ENCODE measurements at regions not wholly inside any gene's neighbourhood (a gene's known extent, or its start where the extent isn't known, plus 50 kb on each side); places are given as distances from the start of the nearest gene placed in this dataset.
"Not testable (repeated sequence)": the region's sequence is repeated elsewhere in the genome, so short reads cannot be mapped to it uniquely, and the experiment has no call there.

DNA sequence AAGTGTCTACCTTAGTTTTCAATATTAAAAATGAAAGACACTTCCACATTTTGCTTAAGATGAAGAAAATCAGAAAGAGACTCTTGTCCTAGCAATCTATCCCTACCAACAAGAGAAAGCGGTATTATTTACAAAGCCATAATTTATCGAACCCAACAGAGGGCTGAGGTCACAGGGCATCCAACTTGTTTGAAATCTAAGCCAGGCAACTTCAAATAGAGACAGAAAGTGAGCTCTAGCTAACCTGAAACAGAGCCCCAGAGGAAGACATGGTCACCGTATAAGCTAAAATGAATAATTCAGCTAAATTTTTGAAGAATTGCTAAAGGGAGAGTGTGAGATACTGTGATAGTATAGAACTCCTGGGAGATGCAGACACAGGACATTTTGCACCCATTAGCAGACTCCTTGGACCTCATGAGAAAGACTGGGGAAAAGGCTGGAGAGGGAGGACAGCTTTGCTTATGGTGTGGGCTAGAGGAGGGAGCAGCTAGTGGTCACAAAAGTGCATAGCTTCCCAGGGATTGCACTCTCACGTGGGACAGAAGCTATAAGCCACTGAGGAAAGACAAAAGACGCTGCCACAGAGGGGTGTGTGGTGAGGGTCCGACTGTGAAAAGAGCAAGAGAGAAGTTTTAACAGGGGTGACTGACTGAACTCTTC is 624.2 kb upstream of the GRIN3A start:
- no peak for DNase-seq
- H3K4me1 ChIP-seq = no peaks in the 10 kb centered on the region
- TF ChIP-seq, protein P1, sequence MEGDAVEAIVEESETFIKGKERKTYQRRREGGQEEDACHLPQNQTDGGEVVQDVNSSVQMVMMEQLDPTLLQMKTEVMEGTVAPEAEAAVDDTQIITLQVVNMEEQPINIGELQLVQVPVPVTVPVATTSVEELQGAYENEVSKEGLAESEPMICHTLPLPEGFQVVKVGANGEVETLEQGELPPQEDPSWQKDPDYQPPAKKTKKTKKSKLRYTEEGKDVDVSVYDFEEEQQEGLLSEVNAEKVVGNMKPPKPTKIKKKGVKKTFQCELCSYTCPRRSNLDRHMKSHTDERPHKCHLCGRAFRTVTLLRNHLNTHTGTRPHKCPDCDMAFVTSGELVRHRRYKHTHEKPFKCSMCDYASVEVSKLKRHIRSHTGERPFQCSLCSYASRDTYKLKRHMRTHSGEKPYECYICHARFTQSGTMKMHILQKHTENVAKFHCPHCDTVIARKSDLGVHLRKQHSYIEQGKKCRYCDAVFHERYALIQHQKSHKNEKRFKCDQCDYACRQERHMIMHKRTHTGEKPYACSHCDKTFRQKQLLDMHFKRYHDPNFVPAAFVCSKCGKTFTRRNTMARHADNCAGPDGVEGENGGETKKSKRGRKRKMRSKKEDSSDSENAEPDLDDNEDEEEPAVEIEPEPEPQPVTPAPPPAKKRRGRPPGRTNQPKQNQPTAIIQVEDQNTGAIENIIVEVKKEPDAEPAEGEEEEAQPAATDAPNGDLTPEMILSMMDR (IDR thresholded peaks at IDR 0.05) = no peak

DNA sequence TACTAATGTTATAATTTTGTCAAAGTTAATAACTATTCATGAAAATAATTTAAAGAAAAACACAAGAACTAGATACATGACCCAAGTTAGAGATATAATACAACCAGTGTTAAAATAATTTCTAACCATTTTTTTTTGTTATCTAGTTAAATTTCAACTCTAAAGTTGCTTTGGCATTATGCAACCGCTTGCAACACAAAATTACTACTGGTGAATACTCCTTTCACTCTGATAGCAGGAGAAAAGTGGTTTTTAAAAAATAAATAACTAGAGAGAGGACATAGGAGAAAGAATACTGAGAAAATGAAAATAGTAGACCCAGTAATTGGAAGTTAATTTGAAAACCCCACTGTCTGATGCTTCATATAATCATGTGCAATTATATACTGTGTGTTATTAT is 622.4 kb upstream of the GRIN3A start:
- Histone ChIP-seq H3K36me3 (no peaks in the 10 kb centered on the region), H3K9me3 (peaks cover 0 to 5% (median 0%) of the 10 kb centered on the region in 3 donors), H3K4me3 (no peak overlapping the region), H3K27ac (no peak overlapping the region), H3K4me1 (no peaks in the 10 kb centered on the region), H3K27me3 (no peaks in the 10 kb centered on the region)
- DNase-seq = no peak
- TF ChIP-seq, protein P1 (IDR thresholded peaks at IDR 0.05) = no peak
- intact Hi-C loops (cut with DNase I; ENCODE audit: low total_unique reads) = no loop called here

More for the DNA sequence above, 624.2 kb upstream of the GRIN3A start:
- H3K27me3 ChIP-seq = no peaks in the 10 kb centered on the region
- H3K27ac ChIP-seq = no peak overlapping the region
- no peak overlapping the region for H3K4me3 ChIP-seq
- intact Hi-C loops (cut with DNase I; ENCODE audit: low total_unique reads) = no loop called here
- no peaks in the 10 kb centered on the region for H3K36me3 ChIP-seq
- no peaks in the 10 kb centered on the region for H3K9me3 ChIP-seq

DNA sequence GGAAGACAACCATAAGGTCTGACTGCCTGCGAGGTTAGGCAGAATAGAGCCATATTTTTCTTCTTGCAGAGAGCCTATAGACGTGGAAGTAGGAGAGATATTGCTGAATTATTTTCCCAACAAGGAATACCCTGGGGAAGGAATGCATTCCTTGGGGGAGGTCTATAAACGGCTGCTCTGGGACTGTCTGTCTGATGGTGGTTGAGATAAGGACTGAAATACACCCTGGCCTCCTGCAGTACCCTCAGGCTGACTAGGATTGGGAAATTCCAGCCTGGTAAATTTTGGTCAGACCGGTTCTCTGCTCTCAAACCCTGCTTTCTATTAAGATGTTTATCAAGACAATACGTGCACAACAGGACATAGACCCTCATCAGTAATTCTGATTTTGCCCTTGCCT is 617.5 kb upstream of the GRIN3A start:
- H3K27me3 ChIP-seq = no peaks in the 10 kb centered on the region
- H3K4me1 ChIP-seq = no peaks in the 10 kb centered on the region
- peaks cover 0 to 6% (median 0%) of the 10 kb centered on the region in 3 donors for H3K9me3 ChIP-seq
- H3K36me3 ChIP-seq = no peaks in the 10 kb centered on the region
- TF ChIP-seq, protein P1 (IDR thresholded peaks at IDR 0.05) = no peak
- H3K4me3 ChIP-seq = no peak overlapping the region
- no peak overlapping the region for H3K27ac ChIP-seq
- intact Hi-C loops (cut with DNase I; ENCODE audit: low total_unique reads) = no loop called here
- no peak for DNase-seq

DNA sequence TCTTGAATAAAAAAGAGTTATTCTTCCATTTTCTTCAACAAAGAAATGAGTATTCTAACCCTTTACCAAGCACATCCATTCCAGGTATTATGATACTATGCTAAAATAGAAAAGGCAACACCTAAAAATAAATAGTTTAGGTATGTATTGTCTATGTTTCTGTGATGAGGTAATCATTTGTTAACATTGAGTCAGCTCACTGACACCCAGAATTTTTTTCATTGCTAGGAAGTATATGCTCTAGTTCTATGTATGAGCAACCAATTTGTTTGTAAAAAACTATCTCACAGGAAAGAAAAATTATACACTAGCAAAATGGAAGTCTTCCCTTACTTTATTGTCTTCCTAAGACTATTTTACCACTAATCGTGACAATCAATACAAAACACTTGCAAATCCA is 615.6 kb upstream of the GRIN3A start:
- Histone ChIP-seq H3K27ac (no peak overlapping the region), H3K9me3 (peaks cover 0 to 6% (median 0%) of the 10 kb centered on the region in 3 donors), H3K27me3 (no peaks in the 10 kb centered on the region), H3K4me3 (no peak overlapping the region), H3K4me1 (no peaks in the 10 kb centered on the region), H3K36me3 (no peaks in the 10 kb centered on the region)
- intact Hi-C loops (cut with DNase I; ENCODE audit: low total_unique reads) = loop anchor here (5.0 kb wide), 1 partner anchor 1363 kb away; no protein-coding TSS in a partner anchor
- TF ChIP-seq, protein P1 (IDR thresholded peaks at IDR 0.05) = no peak
- no peak for DNase-seq

DNA sequence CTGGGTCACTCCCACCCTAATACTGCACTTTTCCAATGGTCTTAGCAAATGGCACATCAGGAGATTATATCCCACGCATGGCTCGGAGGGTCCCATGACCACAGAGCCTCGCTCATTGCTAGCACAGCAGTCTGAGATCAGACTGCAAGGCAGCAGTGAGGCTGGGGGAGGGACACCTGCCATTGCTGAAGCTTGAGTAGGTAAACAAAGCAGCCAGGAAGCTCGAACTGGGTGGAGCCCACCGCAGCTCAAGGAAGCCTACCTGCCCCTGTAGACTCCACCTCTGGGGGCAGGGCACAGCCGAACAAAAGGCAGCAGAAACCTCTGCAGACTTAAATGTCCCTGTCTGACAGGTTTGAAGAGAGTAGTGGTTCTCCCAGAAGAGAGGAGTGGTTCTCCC is 599.0 kb upstream of the GRIN3A start:
- H3K27me3 ChIP-seq; H3K36me3 ChIP-seq; H3K4me3 ChIP-seq; H3K27ac ChIP-seq; H3K9me3 ChIP-seq; intact Hi-C loops (cut with DNase I; ENCODE audit: low total_unique reads); H3K4me1 ChIP-seq; DNase-seq: not testable (repeated sequence)

DNA sequence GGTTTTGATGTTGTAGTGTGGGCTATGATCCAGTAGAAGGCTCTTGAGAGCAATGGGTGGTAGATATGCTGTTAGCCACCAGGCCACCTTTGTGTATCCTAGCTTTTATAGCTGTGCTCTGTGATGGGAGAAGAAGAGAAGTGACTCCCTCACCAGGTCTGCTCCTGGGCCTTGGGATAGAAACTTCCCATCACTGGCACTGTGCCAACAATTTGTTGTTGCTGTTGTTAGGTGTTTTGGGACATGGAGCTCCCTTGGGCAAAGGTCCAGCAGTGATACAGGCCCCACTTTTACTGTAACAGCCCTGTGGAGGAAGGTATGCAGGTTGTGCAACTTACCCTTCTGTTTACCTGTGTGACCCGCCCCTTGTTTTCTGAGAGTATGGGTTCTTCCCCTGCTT is 570.9 kb upstream of the GRIN3A start:
- Histone ChIP-seq H3K9me3 (no peaks in the 10 kb centered on the region), H3K4me1 (no peaks in the 10 kb centered on the region), H3K27ac (no peak overlapping the region), H3K27me3 (no peaks in the 10 kb centered on the region), H3K36me3 (no peaks in the 10 kb centered on the region), H3K4me3 (no peak overlapping the region)
- DNase-seq = no peak
- intact Hi-C loops (cut with DNase I; ENCODE audit: low total_unique reads) = no loop called here
- TF ChIP-seq, protein P1 (IDR thresholded peaks at IDR 0.05) = no peak

All from tibial artery (tissue), 4 donors.